AG08396 (cell line): ENCODE measurements at regions not wholly inside any gene's neighbourhood (a gene's known extent, or its start where the extent isn't known, plus 50 kb on each side); places are given as distances from the start of the nearest gene placed in this dataset.

Experiments used
- DNase-seq: peaks from one replicate; pipeline ENCODE4 v3.0.0; 2012; ENCODE audit warnings: low spot score, mixed read lengths

DNA sequence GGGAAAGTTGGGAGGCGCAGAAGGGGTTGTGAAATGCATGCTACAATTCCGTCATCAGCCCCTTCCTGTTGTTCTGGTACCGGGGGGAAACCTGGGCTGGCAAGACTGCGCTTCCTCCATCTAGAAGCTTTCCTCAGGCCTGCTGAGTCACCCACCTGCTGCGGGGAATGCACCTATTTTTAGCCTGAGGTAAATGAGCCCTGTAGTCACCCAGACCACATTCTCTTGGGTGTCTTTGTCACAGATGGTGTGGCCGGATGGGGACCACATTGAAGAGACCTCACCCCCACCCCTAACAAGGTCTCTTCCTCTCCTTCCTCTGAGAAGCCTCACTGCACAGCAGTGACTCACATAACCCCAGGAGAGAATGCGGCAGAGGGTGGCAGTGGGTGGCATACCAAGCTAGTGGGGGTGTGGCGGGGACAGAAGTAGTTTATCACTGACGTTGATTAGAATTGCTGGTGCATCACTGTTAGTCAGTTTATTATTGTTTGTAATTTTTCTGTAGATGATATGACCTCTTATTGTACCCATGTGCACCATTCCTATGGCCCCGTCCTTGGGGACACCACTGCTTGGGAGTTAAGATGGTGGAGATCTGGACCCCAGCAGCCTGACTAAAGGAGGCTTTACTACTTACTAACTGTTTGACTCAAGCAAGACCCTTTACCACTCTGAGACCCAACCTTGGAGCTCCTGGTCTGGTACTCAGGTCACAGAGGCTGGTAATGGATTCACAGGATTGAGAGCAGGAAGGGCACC, 83.0 kb upstream of the DUSP5 start:
- no peak for DNase-seq

DNA sequence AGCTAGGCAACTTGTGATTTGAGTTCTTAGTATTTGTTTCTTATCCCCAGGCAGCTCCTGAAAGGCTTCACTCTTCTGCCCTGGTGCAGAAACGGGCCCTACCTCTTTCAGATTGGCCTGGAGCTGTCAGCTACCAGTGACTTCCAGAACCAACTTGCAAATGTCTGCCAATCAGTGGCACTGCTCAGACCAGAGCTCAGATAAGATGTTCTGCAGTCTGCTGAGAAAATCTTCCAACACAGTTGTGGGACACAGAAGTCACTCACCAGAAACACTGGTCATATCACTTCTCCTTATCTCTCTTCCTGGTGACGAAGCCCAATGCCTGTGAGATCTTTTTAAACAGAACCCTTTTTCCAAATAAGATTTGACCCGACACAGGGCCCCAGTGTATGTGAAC, 81.9 kb upstream of the DUSP5 start:
- no peak for DNase-seq

DNA sequence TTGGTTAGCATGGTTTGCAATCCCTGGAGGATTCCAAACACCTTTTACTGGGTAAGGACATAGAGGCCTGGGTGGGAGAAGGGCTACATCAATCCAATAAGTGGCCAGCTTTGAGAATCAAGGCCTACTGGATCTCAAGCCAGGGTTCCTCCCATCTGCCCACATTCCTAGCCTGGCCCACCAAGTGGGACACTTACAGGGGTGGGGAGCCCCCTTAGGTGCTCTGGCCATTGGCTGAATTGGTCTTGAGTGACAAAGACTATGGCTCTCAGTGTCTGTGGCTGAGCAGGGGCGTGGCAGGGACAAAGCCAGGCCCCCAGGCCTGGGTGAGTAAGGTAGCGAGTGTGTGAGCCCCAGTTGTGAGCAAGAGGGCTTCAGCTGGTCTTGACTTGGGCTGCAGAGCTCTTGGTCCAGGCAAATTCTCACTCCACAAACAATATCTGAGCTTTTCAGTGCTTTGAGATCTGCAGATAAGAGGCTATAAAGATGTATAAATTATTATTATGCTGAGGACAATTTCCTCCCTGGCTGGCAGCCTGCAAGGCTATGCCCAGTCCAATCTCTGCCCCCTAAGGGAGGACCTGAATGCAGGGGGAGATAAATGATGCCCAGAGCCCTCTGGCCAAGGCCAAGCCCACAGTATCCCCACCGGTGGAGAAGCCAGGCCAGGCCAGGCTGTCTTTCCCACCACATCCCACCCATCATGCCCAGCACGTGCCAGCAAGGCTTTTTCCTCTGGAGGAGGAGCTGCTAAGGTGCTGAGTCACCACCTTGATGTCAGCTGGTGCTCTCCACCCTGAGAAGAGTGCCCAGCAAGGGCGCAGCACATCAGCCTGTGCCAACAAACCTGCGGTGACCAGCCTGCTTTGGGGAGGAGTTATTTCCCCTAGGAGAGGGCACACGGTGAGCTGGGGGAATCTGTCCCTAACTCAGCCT, 80.7 kb upstream of the DUSP5 start:
- no peak for DNase-seq

DNA sequence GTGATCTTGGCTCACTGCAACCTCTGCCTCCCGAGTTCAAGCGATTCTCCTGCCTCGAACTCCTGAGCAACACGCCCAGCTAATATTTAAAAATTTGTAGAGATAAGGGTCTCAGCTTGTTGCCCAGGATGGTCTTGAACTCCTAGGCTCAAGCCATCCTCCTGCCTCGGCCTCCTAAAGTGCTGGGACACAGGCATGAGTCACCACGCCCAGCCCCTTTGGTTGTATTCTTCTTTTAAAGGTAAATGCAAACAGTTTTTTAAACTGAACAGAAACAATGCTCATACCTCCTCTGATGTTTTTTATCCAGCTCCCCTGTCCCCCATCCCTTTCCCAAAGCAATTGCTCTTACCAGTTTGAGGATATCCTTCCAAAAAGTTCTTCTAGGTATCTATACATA, 79.5 kb upstream of the DUSP5 start:
- DNase-seq = no peak

DNA sequence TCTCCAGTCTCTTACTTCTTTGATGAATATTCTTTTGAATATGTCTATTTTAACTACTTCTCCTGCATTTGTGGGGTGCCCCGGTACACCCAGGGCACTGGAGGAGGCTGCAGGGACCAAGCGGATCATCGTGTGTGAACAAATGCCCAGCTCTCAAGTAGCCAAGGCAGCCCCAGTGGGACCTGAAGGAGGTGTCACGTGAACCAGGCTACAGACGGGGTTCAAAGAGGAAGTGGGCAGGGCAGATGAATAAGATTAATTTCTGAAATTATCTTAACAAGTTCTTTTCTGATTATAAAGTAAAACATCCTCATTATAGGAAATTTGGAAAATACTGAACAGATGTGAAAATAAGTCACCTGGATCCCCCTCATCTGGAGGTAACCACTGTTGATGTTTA, 78.4 kb upstream of the DUSP5 start:
- no peak for DNase-seq

DNA sequence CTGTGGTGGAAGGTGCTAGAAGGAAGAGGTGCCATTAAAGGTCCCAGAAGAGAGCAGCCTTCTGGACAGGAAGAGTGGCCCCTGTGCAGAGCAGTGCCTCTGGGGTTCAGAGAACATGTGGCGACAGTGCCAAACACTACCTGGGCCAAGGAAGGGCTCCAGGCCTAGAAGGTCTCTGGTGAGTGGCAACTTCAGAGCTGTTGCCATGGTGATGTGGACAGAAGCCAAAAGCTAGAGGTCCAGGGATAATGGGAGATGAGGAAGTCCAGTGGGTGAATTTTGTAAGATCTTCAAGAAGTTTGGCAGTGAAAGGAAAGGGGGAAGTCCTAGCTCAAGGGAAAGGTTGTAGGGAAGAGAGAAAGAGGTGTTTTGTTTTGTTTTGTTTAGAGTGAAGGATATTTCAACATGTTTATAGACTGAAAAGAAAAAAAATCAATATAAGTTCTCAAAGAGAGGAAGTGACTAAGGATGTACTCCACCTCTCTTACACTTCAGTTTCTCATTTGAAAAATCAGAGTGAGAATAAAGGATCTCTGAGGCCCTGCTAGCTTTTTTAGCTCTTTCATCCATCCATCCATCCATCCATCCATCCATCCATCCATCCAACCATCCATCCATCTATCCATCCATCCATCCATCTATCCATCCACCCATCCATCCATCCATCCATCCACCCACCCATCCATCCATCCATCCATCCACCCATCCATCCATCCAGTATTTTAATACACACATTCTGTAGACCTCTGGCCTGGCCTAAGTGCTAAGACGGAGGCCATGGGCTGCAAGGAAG, 77.1 kb upstream of the DUSP5 start:
- DNase-seq = no peak

DNA sequence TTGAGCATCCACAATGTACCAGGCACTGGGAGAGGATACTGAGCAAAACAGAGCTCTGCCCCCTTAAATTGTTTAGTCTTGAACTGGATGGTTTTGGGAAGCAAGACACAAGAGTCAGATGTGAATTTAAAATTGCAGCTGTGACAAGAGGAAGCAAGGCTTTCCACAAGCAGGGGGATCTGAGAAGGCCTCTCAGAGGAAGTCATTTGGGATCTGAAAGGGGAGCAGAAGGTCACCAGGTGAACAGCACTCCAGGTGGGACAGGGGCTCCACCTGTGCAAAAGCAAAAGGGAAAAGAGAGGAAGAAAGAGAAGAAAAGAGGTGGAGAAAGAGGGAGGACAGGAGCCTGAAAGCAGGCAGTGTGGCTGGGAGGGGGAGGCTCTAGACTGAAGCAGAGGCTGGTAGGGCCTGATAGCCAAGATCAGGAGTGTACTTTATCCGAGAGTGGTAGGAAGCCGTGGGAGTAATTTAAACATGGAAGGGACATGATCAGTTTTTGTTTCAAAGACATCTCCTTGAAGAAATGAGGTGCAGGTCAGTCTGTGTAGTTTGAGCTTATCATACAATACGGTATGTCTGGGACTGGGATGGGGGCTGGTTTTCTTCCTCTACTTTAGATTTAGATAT, 76.1 kb upstream of the DUSP5 start:
- no peak for DNase-seq

DNA sequence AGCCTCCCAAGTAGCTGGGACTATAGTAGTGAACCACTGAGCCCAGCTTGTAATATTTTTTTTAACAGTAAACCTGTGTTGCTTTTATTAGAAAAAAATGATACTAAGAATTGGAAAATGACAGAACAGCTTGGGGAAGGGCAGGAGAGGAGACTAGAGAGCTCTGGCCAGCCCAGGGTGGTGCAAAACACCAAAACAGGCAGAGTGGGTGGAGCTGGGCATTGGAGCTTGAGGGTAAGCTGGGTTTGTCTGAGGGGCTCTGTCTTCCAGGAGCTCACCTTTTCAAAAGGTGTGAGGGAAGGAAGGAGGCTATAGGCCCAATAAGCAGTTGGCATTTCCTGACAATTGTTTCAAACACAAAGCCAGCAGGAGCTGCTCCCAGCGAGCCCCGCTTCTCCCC, 75.2 kb upstream of the DUSP5 start:
- no peak for DNase-seq

DNA sequence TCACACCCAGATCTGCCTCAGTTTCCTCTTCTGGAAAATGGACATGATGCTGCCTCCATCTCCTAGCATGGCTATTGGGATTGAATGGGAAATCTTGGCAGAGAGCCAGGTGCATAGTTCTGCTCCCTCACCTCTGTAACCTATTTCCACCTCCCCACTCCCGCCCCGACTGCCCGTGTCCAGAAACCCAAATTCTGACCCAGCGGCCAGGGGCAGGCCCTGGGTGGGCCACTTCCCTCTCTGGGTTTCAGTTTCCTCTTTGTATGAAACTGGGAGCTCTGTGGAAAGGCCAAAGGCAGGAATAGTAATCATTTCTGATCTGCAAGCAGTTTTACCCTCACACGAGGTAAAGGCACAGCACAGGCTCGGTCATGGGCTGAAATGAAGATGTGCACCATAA, 74.1 kb upstream of the DUSP5 start:
- no peak for DNase-seq

DNA sequence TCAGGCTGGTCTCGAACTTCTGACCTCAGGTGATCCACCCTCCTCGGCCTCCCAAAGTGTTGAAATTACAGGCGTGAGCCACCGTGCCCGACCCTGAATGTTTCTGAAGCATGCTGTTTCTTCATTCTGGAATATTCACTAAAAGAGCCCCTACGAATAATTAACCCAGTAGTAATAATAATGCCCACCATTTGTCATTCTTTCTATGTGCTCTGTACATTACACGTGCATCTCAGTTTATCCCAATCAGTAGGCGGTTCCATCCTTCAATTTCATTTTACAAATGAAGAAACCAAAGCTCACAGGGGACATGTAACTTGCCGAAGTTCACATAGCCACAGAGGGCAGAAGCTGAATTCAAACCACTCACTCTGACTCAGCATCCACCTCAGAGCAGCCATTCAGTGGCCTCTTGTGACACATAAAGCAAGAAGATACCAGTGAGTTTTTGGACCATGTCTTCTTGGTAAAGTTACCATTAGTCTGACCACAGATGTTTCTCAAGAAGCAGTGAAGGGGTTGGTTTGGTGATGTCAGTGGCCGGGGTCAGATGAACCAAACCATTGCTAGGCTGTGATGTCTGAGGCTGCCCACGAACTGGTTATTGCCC, 71.9 kb upstream of the DUSP5 start:
- peak; percentile 82 for DNase-seq

DNA sequence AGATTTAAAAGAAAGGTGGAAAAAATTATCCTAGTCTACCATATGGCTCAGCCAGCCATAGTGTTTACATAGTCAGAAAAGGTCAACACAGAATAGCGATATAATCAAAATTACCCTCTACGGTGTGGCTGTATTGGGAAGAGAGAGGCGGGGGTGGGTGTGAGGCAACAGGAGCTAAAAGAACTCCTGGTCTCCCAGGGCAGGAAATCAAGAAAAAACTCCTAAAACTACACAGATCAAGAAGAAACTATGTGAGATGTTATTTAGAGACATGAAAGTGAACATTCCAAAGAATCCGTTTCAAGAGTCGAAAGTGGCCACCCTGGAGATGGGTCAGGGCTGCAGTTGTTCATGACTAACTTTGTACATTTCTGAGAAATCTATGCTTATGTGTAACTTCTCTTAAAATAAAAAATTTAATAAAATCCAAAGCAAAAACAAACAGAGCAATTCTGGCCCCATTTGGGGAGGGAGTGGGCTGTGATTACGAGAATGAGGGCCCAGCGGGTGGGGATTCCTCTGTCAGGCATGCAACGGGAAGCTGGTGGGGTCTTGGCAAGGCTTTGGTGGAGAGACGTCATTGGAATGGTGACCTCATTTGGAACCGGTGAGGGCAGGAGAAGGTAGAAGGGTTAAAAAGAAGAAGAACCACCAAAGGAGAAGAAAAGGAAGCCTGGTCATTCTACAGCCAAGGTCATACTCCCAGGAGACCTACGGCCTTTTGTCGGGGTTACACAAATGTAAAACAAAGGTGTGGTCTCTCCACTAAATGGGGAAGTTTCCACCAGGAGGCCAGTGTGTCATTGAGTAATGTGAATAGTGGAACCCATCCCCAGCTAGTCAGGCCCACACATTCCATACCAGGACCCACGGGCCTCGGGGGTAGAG, 71.2 kb upstream of the DUSP5 start:
- DNase-seq = peak; percentile 57

DNA sequence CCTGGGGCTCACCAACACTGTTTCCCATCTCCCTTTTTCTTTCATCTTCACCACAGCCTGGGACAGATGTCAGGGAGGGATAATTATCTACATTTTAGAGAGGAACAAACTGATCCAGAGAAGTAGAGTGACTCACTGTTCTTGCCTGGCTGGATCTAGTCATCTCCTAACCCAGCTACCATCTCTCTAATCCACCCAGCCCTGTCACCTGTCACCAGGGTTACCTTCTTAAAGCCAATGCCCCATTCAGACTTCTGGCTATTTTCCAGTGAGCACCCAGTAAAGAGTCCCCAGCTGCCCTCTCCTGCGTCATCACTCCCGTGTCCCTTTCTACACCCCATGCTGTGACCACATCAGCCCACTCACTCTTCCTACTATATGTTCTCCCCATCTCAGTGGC, 68.4 kb upstream of the DUSP5 start:
- DNase-seq = no peak

DNA sequence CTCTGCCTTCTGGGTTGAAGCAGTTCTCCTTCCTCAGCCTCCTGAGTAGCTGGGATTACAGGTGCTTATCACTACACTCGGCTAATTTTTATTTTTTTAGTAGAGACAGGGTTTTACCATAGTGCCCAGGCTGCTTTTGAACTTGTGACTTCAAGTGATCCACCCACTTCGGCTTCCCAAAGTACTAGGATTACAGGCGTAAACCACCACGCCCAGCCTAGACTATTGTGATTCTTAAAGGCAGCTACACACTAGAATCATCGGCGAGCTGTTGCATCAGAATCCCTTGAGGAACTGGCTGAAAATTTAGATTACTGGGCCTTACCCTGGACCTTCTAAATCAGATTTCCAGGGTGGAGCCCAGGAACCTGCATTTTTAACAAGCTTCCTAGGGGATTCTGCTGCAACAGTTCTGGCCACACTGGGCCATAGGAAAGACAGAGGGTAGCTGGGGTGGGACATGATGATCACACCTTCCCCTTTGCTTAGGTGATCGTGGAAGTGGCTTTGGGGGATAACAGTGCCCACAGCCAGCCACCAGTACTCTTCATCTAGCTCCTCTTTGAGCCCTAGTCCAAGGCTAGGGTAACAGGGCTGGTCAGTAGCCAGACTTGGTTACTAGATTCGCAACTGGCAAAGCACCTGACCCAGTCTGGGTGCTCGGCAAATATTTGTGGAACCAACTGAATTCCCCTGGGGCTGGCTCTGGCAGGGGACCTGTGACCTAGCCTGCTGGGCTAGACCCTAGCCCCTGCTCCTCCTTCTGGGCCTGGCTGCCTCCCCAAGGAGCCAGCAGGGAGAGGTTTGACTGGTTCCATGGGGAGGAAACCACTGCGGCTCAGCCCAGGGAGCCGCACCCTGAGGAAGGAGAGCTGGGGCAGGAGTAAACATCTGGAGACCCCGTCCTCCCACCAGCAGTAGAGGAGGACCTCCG, 67.1 kb upstream of the DUSP5 start:
- no peak for DNase-seq

DNA sequence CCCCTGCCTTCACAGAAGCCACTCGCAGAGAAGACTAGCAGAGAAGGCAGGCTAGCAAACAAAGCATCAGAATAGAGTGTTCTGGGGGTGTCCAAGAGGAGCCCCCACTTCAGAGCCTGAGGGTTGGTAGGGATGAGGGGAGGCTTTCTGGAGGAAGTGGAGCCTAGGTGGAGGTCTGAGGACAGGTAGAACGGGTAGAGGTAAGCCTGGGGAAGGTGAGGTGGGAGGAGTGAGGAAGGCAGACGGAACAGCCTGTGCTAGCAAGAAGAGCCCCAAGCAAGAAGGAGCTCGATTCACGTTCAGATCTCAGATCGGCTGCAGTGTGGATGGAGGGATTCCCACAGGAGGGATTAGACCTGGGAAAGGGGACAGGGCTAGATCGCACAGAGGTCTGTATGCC, 66.0 kb upstream of the DUSP5 start:
- DNase-seq = no peak

DNA sequence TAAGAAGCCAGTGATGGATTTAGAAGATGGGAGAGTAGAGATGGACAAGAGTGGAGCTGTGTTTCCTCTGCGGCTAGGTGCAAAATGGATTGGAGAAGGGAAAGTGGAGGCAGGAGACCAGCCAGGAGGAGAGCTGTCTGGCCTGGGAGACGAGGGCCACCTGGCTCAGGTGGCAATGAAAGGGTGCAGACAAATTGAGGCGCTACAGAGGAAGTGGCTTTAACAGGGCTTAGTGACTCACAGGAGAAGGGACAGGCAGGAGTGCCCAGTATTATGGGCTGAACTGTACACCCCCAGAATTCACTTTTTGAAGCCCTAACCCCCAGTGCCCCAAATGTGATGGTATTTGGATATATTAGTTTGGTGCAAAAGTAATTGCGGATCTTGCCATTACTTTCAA, 65.6 kb upstream of the DUSP5 start:
- DNase-seq = no peak

DNA sequence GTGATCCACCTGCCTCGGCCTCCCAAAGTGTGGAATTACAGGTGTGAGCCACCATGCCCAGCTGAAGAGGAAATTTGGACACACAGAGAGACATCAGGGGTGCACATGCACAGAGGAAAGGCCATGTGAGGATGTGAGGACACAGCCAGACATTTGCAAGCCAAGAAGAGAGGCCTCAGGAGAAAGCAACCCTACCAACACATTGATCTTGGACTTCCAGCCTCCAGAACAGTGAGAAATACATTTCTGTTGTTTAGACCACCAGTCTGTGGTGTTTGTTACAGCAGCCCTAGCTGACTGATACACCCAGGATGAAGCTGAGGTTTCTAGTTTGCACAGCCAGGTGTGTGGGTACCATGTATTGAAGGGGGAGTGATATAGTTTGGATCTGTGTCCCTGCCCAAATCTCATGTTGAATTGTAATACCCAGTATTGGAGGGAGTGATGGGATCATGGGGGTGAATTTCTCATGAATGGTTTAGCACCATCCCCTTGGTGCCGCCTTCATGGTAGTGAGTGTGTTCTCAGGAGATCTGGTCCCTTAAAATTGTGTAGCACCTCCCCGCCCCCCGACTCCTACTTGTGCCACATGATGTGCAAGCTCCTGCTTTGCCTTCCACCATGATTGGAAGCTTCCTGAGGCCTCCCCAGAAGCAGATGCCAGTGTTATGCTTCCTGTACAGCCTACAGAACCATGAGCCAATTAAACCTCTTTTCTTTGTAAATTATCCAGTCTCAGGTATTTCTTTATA, 64.7 kb upstream of the DUSP5 start:
- no peak for DNase-seq

DNA sequence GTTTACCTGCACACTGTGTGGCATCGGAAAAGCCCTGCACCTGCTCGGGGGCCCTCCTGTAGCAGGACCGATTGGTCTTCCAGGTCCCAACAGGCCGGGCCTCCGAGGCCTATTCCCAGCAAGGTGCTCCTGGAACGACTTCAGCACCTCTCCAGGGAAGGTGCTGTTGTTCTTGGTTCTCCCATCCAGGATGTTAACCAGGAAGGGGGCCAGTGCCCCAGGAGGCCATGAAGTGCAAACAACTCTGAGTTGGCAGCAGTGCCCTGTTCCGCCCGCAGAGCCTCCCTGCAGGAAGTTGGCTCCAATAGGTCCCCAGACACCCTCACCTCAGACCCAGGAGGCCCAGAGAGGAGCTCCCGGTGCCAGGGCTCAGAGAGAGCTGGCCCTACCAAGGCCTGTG, 64.0 kb upstream of the DUSP5 start:
- DNase-seq = no peak

DNA sequence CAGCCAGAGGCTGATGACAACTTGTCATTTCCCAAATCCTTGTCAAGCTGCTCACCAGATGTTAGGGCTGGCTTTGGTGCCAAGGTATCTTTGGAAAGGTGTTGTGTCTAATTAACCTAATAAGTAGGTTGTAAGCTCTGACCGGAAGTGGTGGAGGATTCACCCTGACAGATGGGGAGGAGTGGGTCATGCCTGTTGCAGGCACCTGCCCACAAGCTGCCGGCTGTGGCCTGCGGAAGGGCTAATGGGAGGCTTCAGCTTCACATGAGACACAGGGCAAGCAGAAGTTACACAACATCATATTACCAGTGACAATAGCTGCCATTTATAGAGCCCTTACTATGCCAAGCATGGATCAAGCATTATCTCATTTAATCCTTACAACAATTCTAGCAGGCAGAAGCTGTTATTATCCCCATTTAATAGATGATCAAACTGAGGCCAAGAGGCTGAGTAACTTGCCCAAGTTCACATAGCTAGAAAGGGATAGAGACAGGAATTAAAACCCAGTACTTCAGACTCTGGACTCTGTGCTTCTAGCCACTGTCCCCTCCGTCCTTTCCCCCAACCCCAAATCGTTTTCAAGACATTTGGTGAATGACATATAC, 63.1 kb upstream of the DUSP5 start:
- no peak for DNase-seq
